Glutamatergic neuron (in vitro differentiated cells): ENCODE measurements at regions not wholly inside any gene's neighbourhood (a gene's known extent, or its start where the extent isn't known, plus 50 kb on each side); places are given as distances from the start of the nearest gene placed in this dataset.

Experiments used
- DNase-seq: peaks from one replicate; pipeline ENCODE4 v3.0.0; 2022
- H3K27ac Mint-ChIP-seq: one replicate; pipeline ENCODE4 v1.8.0; 2020; ENCODE audit warnings: mild to moderate bottlenecking, mixed read lengths, inconsistent platforms; ENCODE audit not compliant: unreplicated experiment
- H3K27me3 Mint-ChIP-seq: one replicate; pipeline ENCODE4 v1.8.0; 2020; ENCODE audit warnings: mild to moderate bottlenecking, moderate library complexity, mixed read lengths, inconsistent platforms; ENCODE audit not compliant: unreplicated experiment
- H3K36me3 Mint-ChIP-seq: one replicate; pipeline ENCODE4 v1.8.0; 2020; ENCODE audit warnings: mild to moderate bottlenecking, mixed read lengths, inconsistent platforms; ENCODE audit not compliant: unreplicated experiment
- H3K4me1 Mint-ChIP-seq: one replicate; pipeline ENCODE4 v1.8.0; 2020; ENCODE audit warnings: mild to moderate bottlenecking, low read depth, mixed read lengths, inconsistent platforms; ENCODE audit not compliant: unreplicated experiment
- H3K4me3 Mint-ChIP-seq: one replicate; pipeline ENCODE4 v1.8.0; 2020; ENCODE audit warnings: mild to moderate bottlenecking, mixed read lengths, inconsistent platforms; ENCODE audit not compliant: unreplicated experiment
- H3K9me3 Mint-ChIP-seq: one replicate; pipeline ENCODE4 v1.8.0; 2020; ENCODE audit warnings: mild to moderate bottlenecking, moderate library complexity, mixed read lengths, inconsistent platforms; ENCODE audit not compliant: unreplicated experiment
- CTCF ChIP-seq: fragments of 200-600 bp; sonication (generic); IDR thresholded peaks from one replicate; pipeline ENCODE4 v1.5.0; 2021; ENCODE audit not compliant: partially characterized antibody, unreplicated experiment

- H3K9me3 Mint-ChIP-seq, result no peaks in the 10 kb centered on the region
- peaks cover 18% of the 10 kb centered on the region for H3K4me1 Mint-ChIP-seq
- peaks cover 3% of the 10 kb centered on the region for H3K36me3 Mint-ChIP-seq
- DNase-seq, result no peak
- H3K27ac Mint-ChIP-seq, result no peak overlapping the region
- H3K27me3 Mint-ChIP-seq, result peaks cover 3% of the 10 kb centered on the region
- no peak for TF ChIP-seq CTCF
- H3K4me3 Mint-ChIP-seq, result no peak overlapping the region
Measured at GRCh38 chr16:77066896-77067496, 124.0 kb upstream of the MON1B start.

- no peaks in the 10 kb centered on the region for H3K9me3 Mint-ChIP-seq
- H3K27ac Mint-ChIP-seq, result no peak overlapping the region
- H3K4me3 Mint-ChIP-seq, result no peak overlapping the region
- H3K27me3 Mint-ChIP-seq, result peaks cover 2% of the 10 kb centered on the region
- DNase-seq, result no peak
- peaks cover 5% of the 10 kb centered on the region for H3K36me3 Mint-ChIP-seq
- peaks cover 17% of the 10 kb centered on the region for H3K4me1 Mint-ChIP-seq
- no peak for TF ChIP-seq CTCF
Measured at GRCh38 chr16:77067900-77068299, 123.1 kb upstream of the MON1B start.

GRCh38 chr16:77068402-77068801 lies 122.6 kb upstream of the MON1B start:
- no peaks in the 10 kb centered on the region for H3K27me3 Mint-ChIP-seq
- TF ChIP-seq CTCF, result no peak

GRCh38 chr16:77069929-77070328 lies 121.1 kb upstream of the MON1B start:
- Mint-ChIP-seq H3K27me3 (no peaks in the 10 kb centered on the region), H3K27ac (no peak overlapping the region), H3K36me3 (peaks cover 5% of the 10 kb centered on the region), H3K9me3 (no peaks in the 10 kb centered on the region), H3K4me1 (no peaks in the 10 kb centered on the region), H3K4me3 (no peak overlapping the region)
- no peak for DNase-seq
- TF ChIP-seq CTCF, result no peak

More at GRCh38 chr16:77068402-77068801, 122.6 kb upstream of the MON1B start:
- Mint-ChIP-seq H3K4me3 (no peak overlapping the region), H3K9me3 (no peaks in the 10 kb centered on the region), H3K36me3 (peaks cover 5% of the 10 kb centered on the region), H3K27ac (no peak overlapping the region), H3K4me1 (peaks cover 12% of the 10 kb centered on the region)
- no peak for DNase-seq

- Mint-ChIP-seq H3K36me3 (peaks cover 5% of the 10 kb centered on the region), H3K4me1 (no peaks in the 10 kb centered on the region), H3K27me3 (no peaks in the 10 kb centered on the region), H3K4me3 (no peak overlapping the region), H3K27ac (no peak overlapping the region), H3K9me3 (no peaks in the 10 kb centered on the region)
- no peak for DNase-seq
- TF ChIP-seq CTCF, result no peak
Measured at GRCh38 chr16:77070683-77071082, 120.3 kb upstream of the MON1B start.
